ENCODE measurements at regions not wholly inside any gene's neighbourhood (a gene's known extent, or its start where the extent isn't known, plus 50 kb on each side); places are given as distances from the start of the nearest gene placed in this dataset.

GRCh38 chr5:67793966-67794365, 421.6 kb upstream of the PIK3R1 start:
- no peak for TF ChIP-seq EZH2phosphoT487 (IDR thresholded peaks at IDR 0.05; ENCODE audit: borderline replicate concordance)
- no peak for TF ChIP-seq CTCF (IDR thresholded peaks at IDR 0.05 in 2 of 3, conservative IDR thresholded peaks at IDR 0.05 in 1 of 3; ENCODE audit: borderline replicate concordance in 1 of 3, insufficient read depth in 1 of 3, low read depth in 2 of 3, low read length in 2 of 3)
